ENCODE measurements at regions not wholly inside any gene's neighbourhood (a gene's known extent, or its start where the extent isn't known, plus 50 kb on each side); places are given as distances from the start of the nearest gene placed in this dataset.

GRCh38 chr2:2645162-2645855 is 314.2 kb upstream of the MYT1L start:
- TF ChIP-seq CTCF (IDR thresholded peaks at IDR 0.05 in 2 of 3, conservative IDR thresholded peaks at IDR 0.05 in 1 of 3; ENCODE audit: insufficient read depth in 2 of 3, low read depth in 1 of 3, low read length in 3 of 3) (no peak), ZNF407 (IDR thresholded peaks at IDR 0.05; ENCODE audit: low read depth) (no peak), FIP1L1 (IDR thresholded peaks at IDR 0.05; ENCODE audit: low read depth, low read length, poor library complexity, severe bottlenecking) (no peak), KLF16 (IDR thresholded peaks at IDR 0.05) (no peak), CEBPB (tag; IDR thresholded peaks at IDR 0.05) (no peak), ZNF282 (CRISPR knock-in tag; IDR thresholded peaks at IDR 0.05) (no peak), NFYB (IDR thresholded peaks at IDR 0.05; ENCODE audit: extremely low read depth, insufficient read length) (no peak), U2AF2 (optimal IDR thresholded peaks at IDR 0.05; ENCODE audit: low read depth, low read length) (no peak)

All from K562 (cell line).